CD4-positive, alpha-beta T cell (primary cell): ENCODE measurements at regions not wholly inside any gene's neighbourhood (a gene's known extent, or its start where the extent isn't known, plus 50 kb on each side); places are given as distances from the start of the nearest gene placed in this dataset.

ENCODE experiments used
- ATAC-seq: fragments of 200-7000 bp; cut with Tn5 transposase; one replicate; pipeline ENCODE4 v1.10.0; 2022; ENCODE audit warnings: mild to moderate bottlenecking; ENCODE audit not compliant: poor library complexity
- CTCF ChIA-PET: fragments of 350-600 bp; sonication (Branson Sonifier 250); formaldehyde crosslinking; loops from one replicate; lab custom pipeline; 2021; ENCODE audit warnings: antibody characterized with exemption, inconsistent platforms; lab: Charles Lee
- POLR2A ChIA-PET: fragments of 350-600 bp; sonication (Branson Sonifier 250); formaldehyde crosslinking; loops from one replicate; lab custom pipeline; 2021; ENCODE audit warnings: antibody characterized with exemption, inconsistent platforms; lab: Charles Lee
- DNase-seq, 14 experiments: peaks; one replicate each; pipeline ENCODE4 v3.0.0-alpha.2; 2013 to 2020; ENCODE audit warnings: mixed read lengths in 2 of 14
- H3K27ac ChIP-seq, 2 donors: one replicate each; pipeline versions ENCODE4 v1.5.1 to v1.7.0; 2013; ENCODE audit warnings: low read length in 2 of 2, low read depth in 1 of 2, mild to moderate bottlenecking in 1 of 2
- H3K27me3 ChIP-seq, 2 experiments: 1 replicate in 1 of 2; 2 replicates in 1 of 2; pipeline versions ENCODE4 v1.6.1 to v1.7.0; 2013; ENCODE audit warnings: low read length in 2 of 2, control low read depth in 1 of 2, mild to moderate bottlenecking in 1 of 2, moderate library complexity in 1 of 2; ENCODE audit not compliant: insufficient read depth in 2 of 2, control insufficient read depth in 1 of 2
- H3K36me3 ChIP-seq: one replicate; pipeline ENCODE4 v1.6.1; 2013; ENCODE audit warnings: low read length, control low read depth; ENCODE audit not compliant: insufficient read depth
- H3K4me1 ChIP-seq: one replicate; pipeline ENCODE4 v1.6.1; 2013; ENCODE audit warnings: low read length, control low read depth; ENCODE audit not compliant: insufficient read depth
- H3K4me3 ChIP-seq: one replicate; pipeline ENCODE4 v1.5.1; 2013; ENCODE audit warnings: mild to moderate bottlenecking, low read length, moderate library complexity
- H3K9me3 ChIP-seq, 2 experiments: 1 replicate in 1 of 2; 2 replicates in 1 of 2; pipeline versions ENCODE4 v1.6.1 to v1.7.0; 2013; ENCODE audit warnings: low read length in 2 of 2, mild to moderate bottlenecking in 2 of 2, control low read depth in 1 of 2, moderate library complexity in 1 of 2; ENCODE audit not compliant: control insufficient read depth in 1 of 2, insufficient read depth in 1 of 2
- H3K27ac Mint-ChIP-seq: one replicate; pipeline ENCODE4 v1.8.0; 2020; ENCODE audit warnings: mixed read lengths
- H3K27me3 Mint-ChIP-seq: one replicate; pipeline ENCODE4 v1.8.0; 2021; ENCODE audit warnings: mixed read lengths
- H3K36me3 Mint-ChIP-seq: one replicate; pipeline ENCODE4 v1.8.0; 2021; ENCODE audit warnings: low read depth, mixed read lengths
- H3K4me1 Mint-ChIP-seq: one replicate; pipeline ENCODE4 v1.8.0; 2021; ENCODE audit warnings: low read depth, mixed read lengths
- H3K4me3 Mint-ChIP-seq: one replicate; pipeline ENCODE4 v1.8.0; 2020; ENCODE audit warnings: mild to moderate bottlenecking, mixed read lengths
- H3K9me3 Mint-ChIP-seq: one replicate; pipeline ENCODE4 v1.8.0; 2020; ENCODE audit warnings: mixed read lengths
- CTCF ChIP-seq: fragments of 200-600 bp; IDR thresholded peaks from one replicate; pipeline ENCODE4 v1.8.0; 2022; ENCODE audit warnings: antibody characterized with exemption, mild to moderate bottlenecking
- intact Hi-C, 2 experiments: fragments of 100-400 bp; cut with DNase I in 1 of 2; cut with micrococcal nuclease in 1 of 2; formaldehyde crosslinking; loops; one replicate each; pipeline versions ENCODE4 v1.15.1 to v1.9.0; 2023 to 2025; cut with DNase I, micrococcal nuclease

GRCh38 chr21:33121715-33122475 lies 52.0 kb downstream of the OLIG1 start:
- H3K36me3 ChIP-seq, result no peaks in the 10 kb centered on the region
- H3K27me3 Mint-ChIP-seq, result no peaks in the 10 kb centered on the region
- no peaks in the 10 kb centered on the region for H3K9me3 ChIP-seq
- no peak overlapping the region for H3K4me3 ChIP-seq
- ChIA-PET CTCF (no interaction called here), POLR2A (no interaction called here)
- H3K4me3 Mint-ChIP-seq, result no peak overlapping the region
- peaks cover 12% of the 10 kb centered on the region for H3K4me1 Mint-ChIP-seq
- no peaks in the 10 kb centered on the region for H3K27me3 ChIP-seq
- no peak overlapping the region for H3K27ac Mint-ChIP-seq
- H3K27ac ChIP-seq, result no peak overlapping the region
- intact Hi-C loops, result loop anchor here in 1 of 2 experiments (10.0 kb wide), 1 partner anchor 323 kb away; no protein-coding TSS in a partner anchor
- DNase-seq (peak in 2 of 14 experiments; percentile 16 to 23), ATAC-seq (no peak)
- no peaks in the 10 kb centered on the region for H3K36me3 Mint-ChIP-seq
- no peak for TF ChIP-seq CTCF
- no peaks in the 10 kb centered on the region for H3K9me3 Mint-ChIP-seq
- peaks cover 9% of the 10 kb centered on the region for H3K4me1 ChIP-seq

GRCh38 chr21:33122507-33122906 lies 52.6 kb downstream of the OLIG1 start:
- DNase-seq (no peak), ATAC-seq (no peak)
- H3K4me3 ChIP-seq, result no peak overlapping the region
- intact Hi-C loops, result loop anchor here in 1 of 2 experiments (10.0 kb wide), 1 partner anchor 322 kb away; no protein-coding TSS in a partner anchor
- Mint-ChIP-seq H3K9me3 (no peaks in the 10 kb centered on the region), H3K27me3 (peaks cover 2% of the 10 kb centered on the region), H3K4me1 (peaks cover 12% of the 10 kb centered on the region), H3K4me3 (no peak overlapping the region), H3K36me3 (no peaks in the 10 kb centered on the region), H3K27ac (no peak overlapping the region)
- no peaks in the 10 kb centered on the region for H3K9me3 ChIP-seq
- ChIA-PET POLR2A (no interaction called here), CTCF (no interaction called here)
- H3K36me3 ChIP-seq, result no peaks in the 10 kb centered on the region
- H3K27ac ChIP-seq, result no peak overlapping the region
- peaks cover 0 to 1% of the 10 kb centered on the region in 2 experiments for H3K27me3 ChIP-seq
- TF ChIP-seq CTCF, result no peak
- H3K4me1 ChIP-seq, result peaks cover 9% of the 10 kb centered on the region

GRCh38 chr21:33123374-33124123 lies 53.6 kb downstream of the OLIG1 start:
- CTCF ChIA-PET, result no interaction called here
- no peaks in the 10 kb centered on the region for H3K9me3 Mint-ChIP-seq
- intact Hi-C loops, result loop anchor here in 1 of 2 experiments (10.0 kb wide), 1 partner anchor 321 kb away; no protein-coding TSS in a partner anchor

More at GRCh38 chr21:33123374-33124123, 53.6 kb downstream of the OLIG1 start:
- Mint-ChIP-seq H3K36me3 (no peaks in the 10 kb centered on the region), H3K4me1 (peaks cover 12% of the 10 kb centered on the region), H3K4me3 (no peak overlapping the region), H3K27me3 (peaks cover 10% of the 10 kb centered on the region), H3K27ac (no peak overlapping the region)
- Histone ChIP-seq H3K27ac (no peak overlapping the region), H3K27me3 (peaks cover 0 to 3% of the 10 kb centered on the region in 2 experiments), H3K4me3 (no peak overlapping the region), H3K36me3 (no peaks in the 10 kb centered on the region), H3K9me3 (no peaks in the 10 kb centered on the region), H3K4me1 (peaks cover 7% of the 10 kb centered on the region)
- POLR2A ChIA-PET, result no interaction called here
- TF ChIP-seq CTCF, result no peak
- DNase-seq (peak in 1 of 14 experiments; percentile 24), ATAC-seq (no peak)
